ENCODE measurements at regions not wholly inside any gene's neighbourhood (a gene's known extent, or its start where the extent isn't known, plus 50 kb on each side); places are given as distances from the start of the nearest gene placed in this dataset.

DNA sequence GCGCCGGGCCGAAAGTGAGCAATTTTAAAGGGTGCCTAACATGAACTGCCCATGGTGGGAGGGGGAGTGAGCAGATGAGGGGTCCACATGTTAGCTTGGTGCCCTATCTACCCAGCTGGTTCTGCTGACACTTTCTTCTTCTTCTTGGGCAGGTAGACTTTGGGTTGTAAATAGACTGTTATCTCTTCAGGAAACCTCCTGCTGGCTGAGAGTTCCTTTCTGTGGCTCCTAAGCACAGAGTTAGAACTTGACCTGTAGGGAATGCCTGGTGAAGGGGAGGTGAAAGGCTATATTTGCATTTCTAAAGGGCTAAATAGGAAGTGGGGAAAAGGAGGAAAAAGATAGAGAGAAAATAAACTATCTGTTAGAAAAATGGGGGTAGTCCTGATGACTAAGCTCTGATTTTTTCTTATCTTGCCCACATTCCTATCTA is 521.4 kb upstream of the TGFBR2 start:
- H3K9ac ChIP-seq (ENCODE audit: low read length in 5 of 5) = no peak overlapping the region

DNA sequence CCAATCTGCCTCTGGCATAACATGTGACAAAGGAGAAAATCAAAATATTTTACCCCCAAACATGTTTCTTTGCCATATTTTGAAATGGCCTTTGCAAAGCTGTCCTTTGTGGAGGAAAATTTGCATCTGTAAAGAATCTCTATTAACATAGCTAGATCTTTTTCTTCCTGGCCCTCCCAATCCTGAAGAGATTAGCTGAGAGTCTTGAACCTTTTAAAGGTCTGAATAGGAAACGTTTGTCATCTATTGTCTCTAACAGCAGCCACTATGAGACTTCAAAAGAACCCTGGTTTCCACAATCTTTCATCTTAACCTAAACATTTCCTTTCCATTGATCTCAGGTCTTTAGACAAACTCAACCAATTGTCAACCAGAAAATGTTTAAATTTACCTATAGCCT is 520.9 kb upstream of the TGFBR2 start:
- H3K4me1 ChIP-seq (ENCODE audit: control insufficient read depth in 5 of 5, insufficient read depth in 5 of 5, low read length in 5 of 5) = peaks cover 0 to 2% (median 0%) of the 10 kb centered on the region in 5 donors
- H3K4me3 ChIP-seq (ENCODE audit: low read depth in 1 of 5, low read length in 5 of 5) = no peak overlapping the region
- no peaks in the 10 kb centered on the region for H3K27me3 ChIP-seq (ENCODE audit: control insufficient read depth in 5 of 5, insufficient read depth in 4 of 5, low read length in 5 of 5)
- no peak overlapping the region for H3K9ac ChIP-seq (ENCODE audit: low read length in 5 of 5)
- H3K36me3 ChIP-seq (ENCODE audit: control insufficient read depth in 5 of 5, insufficient read depth in 5 of 5, low read length in 5 of 5) = no peaks in the 10 kb centered on the region
- no peak overlapping the region for H3K27ac ChIP-seq (ENCODE audit: low read depth, low read length)
- no peaks in the 10 kb centered on the region for H3K9me3 ChIP-seq (ENCODE audit: control insufficient read depth in 5 of 5, low read length in 5 of 5)

More for the DNA sequence above, 521.4 kb upstream of the TGFBR2 start:
- Histone ChIP-seq H3K4me1 (ENCODE audit: control insufficient read depth in 5 of 5, insufficient read depth in 5 of 5, low read length in 5 of 5) (peaks cover 0 to 2% (median 0%) of the 10 kb centered on the region in 5 donors), H3K36me3 (ENCODE audit: control insufficient read depth in 5 of 5, insufficient read depth in 5 of 5, low read length in 5 of 5) (no peaks in the 10 kb centered on the region), H3K27ac (ENCODE audit: low read depth, low read length) (no peak overlapping the region), H3K4me3 (ENCODE audit: low read depth in 1 of 5, low read length in 5 of 5) (no peak overlapping the region), H3K9me3 (ENCODE audit: control insufficient read depth in 5 of 5, low read length in 5 of 5) (no peaks in the 10 kb centered on the region), H3K27me3 (ENCODE audit: control insufficient read depth in 5 of 5, insufficient read depth in 4 of 5, low read length in 5 of 5) (no peaks in the 10 kb centered on the region)

DNA sequence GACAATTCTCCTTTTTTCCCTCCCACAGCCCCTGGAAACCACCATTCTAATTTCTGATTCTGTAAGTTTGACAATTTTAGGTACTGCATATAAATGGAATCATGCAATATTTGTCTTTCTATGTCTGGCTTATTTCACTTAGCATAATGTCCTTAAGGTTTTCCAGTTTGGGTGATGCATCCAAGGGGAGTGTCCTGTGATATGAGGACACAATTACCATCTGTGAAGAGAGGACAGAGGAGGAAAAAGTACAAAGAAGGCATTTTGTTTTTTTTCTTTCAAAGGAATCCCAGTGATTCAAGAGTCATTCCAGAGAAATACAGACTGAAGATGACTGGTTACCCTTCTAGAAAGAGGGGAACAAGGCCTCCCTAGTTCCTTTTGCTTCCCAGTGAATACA is 514.7 kb upstream of the TGFBR2 start:
- no peaks in the 10 kb centered on the region for H3K27me3 ChIP-seq (ENCODE audit: control insufficient read depth in 5 of 5, insufficient read depth in 4 of 5, low read length in 5 of 5)
- H3K9me3 ChIP-seq (ENCODE audit: control insufficient read depth in 5 of 5, low read length in 5 of 5) = peaks cover 0 to 8% (median 0%) of the 10 kb centered on the region in 5 donors
- H3K9ac ChIP-seq (ENCODE audit: low read length in 5 of 5) = no peak overlapping the region
- H3K4me3 ChIP-seq (ENCODE audit: low read depth in 1 of 5, low read length in 5 of 5) = no peak overlapping the region
- no peak overlapping the region for H3K27ac ChIP-seq (ENCODE audit: low read depth, low read length)
- no peaks in the 10 kb centered on the region for H3K4me1 ChIP-seq (ENCODE audit: control insufficient read depth in 5 of 5, insufficient read depth in 5 of 5, low read length in 5 of 5)
- no peaks in the 10 kb centered on the region for H3K36me3 ChIP-seq (ENCODE audit: control insufficient read depth in 5 of 5, insufficient read depth in 5 of 5, low read length in 5 of 5)

DNA sequence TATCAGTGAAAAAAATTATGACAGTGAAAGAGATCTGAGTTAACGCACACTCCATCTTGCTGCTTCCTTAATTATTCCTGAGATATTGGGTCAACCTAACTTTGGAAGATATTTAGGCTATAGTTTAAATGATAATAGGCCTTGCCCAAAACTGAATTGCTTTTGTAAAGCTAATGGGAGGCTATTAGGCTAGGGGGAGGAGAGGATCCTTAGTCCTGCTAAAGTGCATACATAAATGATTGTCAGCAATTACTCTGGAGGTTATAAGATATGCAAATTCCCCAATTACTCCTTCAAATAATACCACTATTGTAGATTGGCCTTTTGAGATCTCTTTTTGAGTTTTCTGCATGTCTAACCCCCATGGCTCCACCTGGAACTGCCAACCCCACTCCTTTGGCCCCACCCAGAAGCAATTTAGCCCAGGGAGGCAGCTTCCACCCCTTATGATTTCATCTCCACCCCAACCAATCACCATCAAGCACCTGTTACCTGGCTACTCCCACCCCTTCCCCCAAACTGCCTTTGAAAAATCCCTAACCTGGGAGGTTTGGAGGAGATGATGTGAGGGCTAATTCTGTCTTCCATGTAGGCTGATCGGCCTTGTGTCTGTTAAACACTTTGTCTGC is 509.3 kb upstream of the TGFBR2 start:
- no peak overlapping the region for H3K4me3 ChIP-seq (ENCODE audit: low read depth in 1 of 5, low read length in 5 of 5)
- H3K27ac ChIP-seq (ENCODE audit: low read depth, low read length) = no peak overlapping the region
- peaks cover 0 to 8% (median 0%) of the 10 kb centered on the region in 5 donors for H3K9me3 ChIP-seq (ENCODE audit: control insufficient read depth in 5 of 5, low read length in 5 of 5)
- no peak overlapping the region for H3K9ac ChIP-seq (ENCODE audit: low read length in 5 of 5)
- H3K36me3 ChIP-seq (ENCODE audit: control insufficient read depth in 5 of 5, insufficient read depth in 5 of 5, low read length in 5 of 5) = no peaks in the 10 kb centered on the region
- H3K27me3 ChIP-seq (ENCODE audit: control insufficient read depth in 5 of 5, insufficient read depth in 4 of 5, low read length in 5 of 5) = no peaks in the 10 kb centered on the region
- H3K4me1 ChIP-seq (ENCODE audit: control insufficient read depth in 5 of 5, insufficient read depth in 5 of 5, low read length in 5 of 5) = no peaks in the 10 kb centered on the region

GRCh38 chr3:30098243-30098642 is 508.2 kb upstream of the TGFBR2 start:
- Histone ChIP-seq H3K9ac (ENCODE audit: low read length in 5 of 5) (no peak overlapping the region), H3K27me3 (ENCODE audit: control insufficient read depth in 5 of 5, insufficient read depth in 4 of 5, low read length in 5 of 5) (no peaks in the 10 kb centered on the region), H3K4me3 (ENCODE audit: low read depth in 1 of 5, low read length in 5 of 5) (no peak overlapping the region), H3K4me1 (ENCODE audit: control insufficient read depth in 5 of 5, insufficient read depth in 5 of 5, low read length in 5 of 5) (no peaks in the 10 kb centered on the region), H3K36me3 (ENCODE audit: control insufficient read depth in 5 of 5, insufficient read depth in 5 of 5, low read length in 5 of 5) (no peaks in the 10 kb centered on the region), H3K27ac (ENCODE audit: low read depth, low read length) (no peak overlapping the region), H3K9me3 (ENCODE audit: control insufficient read depth in 5 of 5, low read length in 5 of 5) (peaks cover 0 to 8% (median 0%) of the 10 kb centered on the region in 5 donors)

GRCh38 chr3:30098653-30099455 is 507.5 kb upstream of the TGFBR2 start:
- Histone ChIP-seq H3K27me3 (ENCODE audit: control insufficient read depth in 5 of 5, insufficient read depth in 4 of 5, low read length in 5 of 5) (no peaks in the 10 kb centered on the region), H3K27ac (ENCODE audit: low read depth, low read length) (no peak overlapping the region), H3K9ac (ENCODE audit: low read length in 5 of 5) (no peak overlapping the region), H3K36me3 (ENCODE audit: control insufficient read depth in 5 of 5, insufficient read depth in 5 of 5, low read length in 5 of 5) (no peaks in the 10 kb centered on the region), H3K4me3 (ENCODE audit: low read depth in 1 of 5, low read length in 5 of 5) (no peak overlapping the region), H3K9me3 (ENCODE audit: control insufficient read depth in 5 of 5, low read length in 5 of 5) (peaks cover 0 to 8% (median 0%) of the 10 kb centered on the region in 5 donors), H3K4me1 (ENCODE audit: control insufficient read depth in 5 of 5, insufficient read depth in 5 of 5, low read length in 5 of 5) (no peaks in the 10 kb centered on the region)

DNA sequence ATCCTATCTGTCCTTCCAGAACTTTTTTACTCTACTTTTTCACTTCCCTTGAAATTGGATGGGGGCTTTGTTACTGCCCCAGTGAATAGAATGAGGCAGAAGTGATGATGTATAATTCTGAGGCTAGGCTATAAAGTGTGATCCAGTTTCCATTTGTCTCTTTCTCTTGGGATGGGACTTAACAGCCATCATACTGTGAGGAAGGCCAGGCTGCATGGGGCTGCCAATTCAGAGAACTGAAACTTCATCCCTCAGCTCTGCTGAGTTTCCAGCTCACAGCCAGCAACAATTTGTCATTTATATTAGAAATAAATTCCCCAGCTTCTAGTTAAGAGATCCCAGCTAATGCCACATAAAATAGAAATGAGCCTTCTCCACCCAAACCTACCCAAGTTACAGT is 504.0 kb upstream of the TGFBR2 start:
- Histone ChIP-seq H3K4me3 (ENCODE audit: low read depth in 1 of 5, low read length in 5 of 5) (no peak overlapping the region), H3K9ac (ENCODE audit: low read length in 5 of 5) (no peak overlapping the region), H3K27ac (ENCODE audit: low read depth, low read length) (no peak overlapping the region), H3K4me1 (ENCODE audit: control insufficient read depth in 5 of 5, insufficient read depth in 5 of 5, low read length in 5 of 5) (no peaks in the 10 kb centered on the region), H3K27me3 (ENCODE audit: control insufficient read depth in 5 of 5, insufficient read depth in 4 of 5, low read length in 5 of 5) (no peaks in the 10 kb centered on the region), H3K9me3 (ENCODE audit: control insufficient read depth in 5 of 5, low read length in 5 of 5) (no peaks in the 10 kb centered on the region), H3K36me3 (ENCODE audit: control insufficient read depth in 5 of 5, insufficient read depth in 5 of 5, low read length in 5 of 5) (no peaks in the 10 kb centered on the region)

GRCh38 chr3:30103186-30103585 is 503.2 kb upstream of the TGFBR2 start:
- H3K9me3 ChIP-seq (ENCODE audit: control insufficient read depth in 5 of 5, low read length in 5 of 5) = no peaks in the 10 kb centered on the region
- no peak overlapping the region for H3K4me3 ChIP-seq (ENCODE audit: low read depth in 1 of 5, low read length in 5 of 5)
- no peaks in the 10 kb centered on the region for H3K27me3 ChIP-seq (ENCODE audit: control insufficient read depth in 5 of 5, insufficient read depth in 4 of 5, low read length in 5 of 5)
- no peaks in the 10 kb centered on the region for H3K36me3 ChIP-seq (ENCODE audit: control insufficient read depth in 5 of 5, insufficient read depth in 5 of 5, low read length in 5 of 5)
- no peak overlapping the region for H3K9ac ChIP-seq (ENCODE audit: low read length in 5 of 5)
- no peaks in the 10 kb centered on the region for H3K4me1 ChIP-seq (ENCODE audit: control insufficient read depth in 5 of 5, insufficient read depth in 5 of 5, low read length in 5 of 5)
- H3K27ac ChIP-seq (ENCODE audit: low read depth, low read length) = no peak overlapping the region

DNA sequence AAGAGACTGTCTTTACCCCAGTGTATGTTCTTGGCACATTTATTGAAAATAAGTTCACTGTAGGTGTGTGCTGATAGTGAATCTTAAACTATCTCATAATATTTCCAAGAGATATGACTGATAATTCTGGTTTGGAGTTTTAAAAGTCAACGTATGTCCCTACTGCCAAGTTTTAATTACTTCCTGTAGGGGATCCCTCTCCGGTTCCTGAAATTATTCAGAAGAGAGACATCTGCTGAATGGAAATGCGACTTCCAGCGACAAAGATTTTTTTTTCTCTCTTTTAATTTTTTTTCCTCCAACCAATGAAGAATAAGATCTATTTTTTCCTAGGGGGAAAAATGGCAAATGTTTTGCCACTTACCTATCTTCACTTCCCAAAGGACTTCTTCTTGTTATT is 498.9 kb upstream of the TGFBR2 start:
- Histone ChIP-seq H3K27ac (ENCODE audit: low read depth, low read length) (no peak overlapping the region), H3K4me1 (ENCODE audit: control insufficient read depth in 5 of 5, insufficient read depth in 5 of 5, low read length in 5 of 5) (peaks cover 0 to 3% (median 0%) of the 10 kb centered on the region in 5 donors), H3K4me3 (ENCODE audit: low read depth in 1 of 5, low read length in 5 of 5) (no peak overlapping the region), H3K9ac (ENCODE audit: low read length in 5 of 5) (no peak overlapping the region), H3K9me3 (ENCODE audit: control insufficient read depth in 5 of 5, low read length in 5 of 5) (no peaks in the 10 kb centered on the region), H3K27me3 (ENCODE audit: control insufficient read depth in 5 of 5, insufficient read depth in 4 of 5, low read length in 5 of 5) (no peaks in the 10 kb centered on the region), H3K36me3 (ENCODE audit: control insufficient read depth in 5 of 5, insufficient read depth in 5 of 5, low read length in 5 of 5) (no peaks in the 10 kb centered on the region)

GRCh38 chr3:30112411-30112810 is 494.0 kb upstream of the TGFBR2 start:
- no peaks in the 10 kb centered on the region for H3K36me3 ChIP-seq (ENCODE audit: control insufficient read depth in 5 of 5, insufficient read depth in 5 of 5, low read length in 5 of 5)
- H3K4me1 ChIP-seq (ENCODE audit: control insufficient read depth in 5 of 5, insufficient read depth in 5 of 5, low read length in 5 of 5) = peaks cover 4 to 19% (median 9%) of the 10 kb centered on the region in 5 donors
- H3K4me3 ChIP-seq (ENCODE audit: low read depth in 1 of 5, low read length in 5 of 5) = no peak overlapping the region
- no peaks in the 10 kb centered on the region for H3K27me3 ChIP-seq (ENCODE audit: control insufficient read depth in 5 of 5, insufficient read depth in 4 of 5, low read length in 5 of 5)
- no peak overlapping the region for H3K27ac ChIP-seq (ENCODE audit: low read depth, low read length)
- no peaks in the 10 kb centered on the region for H3K9me3 ChIP-seq (ENCODE audit: control insufficient read depth in 5 of 5, low read length in 5 of 5)
- H3K9ac ChIP-seq (ENCODE audit: low read length in 5 of 5) = no peak overlapping the region
